Cardiac septum (tissue), 1 donor: ENCODE measurements at regions not wholly inside any gene's neighbourhood (a gene's known extent, or its start where the extent isn't known, plus 50 kb on each side); places are given as distances from the start of the nearest gene placed in this dataset.
"Not testable (repeated sequence)": the region's sequence is repeated elsewhere in the genome, so short reads cannot be mapped to it uniquely, and the experiment has no call there.

ENCODE experiments used
- DNase-seq: peaks from one replicate; pipeline ENCODE4 v3.0.0-alpha.2; 2020; ENCODE audit warnings: low spot score
- intact Hi-C: fragments of 100-400 bp; cut with DNase I; formaldehyde crosslinking; loops from one replicate; pipeline ENCODE4 v1.14.0; 2022
- donor health status: DM: no; HTN: no; CAD: no.

GRCh38 chr21:31545036-31545435, 114.5 kb upstream of the SOD1 start:
- intact Hi-C loops = no loop called here
- DNase-seq = peak; percentile 3

- DNase-seq = no peak
- intact Hi-C loops = no loop called here
These were observed 116.3 kb upstream of the SOD1 start for GRCh38 chr21:31543191-31543590.

- peak; percentile 12 for DNase-seq
- intact Hi-C loops = no loop called here
These were observed 120.7 kb upstream of the SOD1 start for GRCh38 chr21:31538816-31539215.

- intact Hi-C loops = no loop called here
- DNase-seq = no peak
These were observed 121.5 kb upstream of the SOD1 start for GRCh38 chr21:31537872-31538576.

GRCh38 chr21:31536138-31536537, 123.4 kb upstream of the SOD1 start:
- intact Hi-C loops = no loop called here
- no peak for DNase-seq

- intact Hi-C loops = no loop called here
- no peak for DNase-seq
These were observed 127.5 kb upstream of the SOD1 start for GRCh38 chr21:31531967-31532366.

- no peak for DNase-seq
- intact Hi-C loops = no loop called here
These were observed 128.4 kb upstream of the SOD1 start for GRCh38 chr21:31530897-31531705.

GRCh38 chr21:31530364-31530763, 129.1 kb upstream of the SOD1 start:
- DNase-seq = no peak
- intact Hi-C loops = no loop called here

GRCh38 chr21:31529406-31529805, 130.1 kb upstream of the SOD1 start:
- intact Hi-C loops = no loop called here
- DNase-seq = no peak

GRCh38 chr21:31526040-31526439, 133.5 kb upstream of the SOD1 start:
- DNase-seq = no peak
- intact Hi-C loops = no loop called here

GRCh38 chr21:31524140-31524539, 135.4 kb upstream of the SOD1 start:
- DNase-seq = no peak
- intact Hi-C loops = no loop called here

- no peak for DNase-seq
- intact Hi-C loops = no loop called here
These were observed 138.0 kb upstream of the SOD1 start for GRCh38 chr21:31521515-31521914.

GRCh38 chr21:31520561-31521098, 138.9 kb upstream of the SOD1 start:
- intact Hi-C loops = no loop called here
- DNase-seq = no peak

- DNase-seq = no peak
- intact Hi-C loops = no loop called here
These were observed 140.9 kb upstream of the SOD1 start for GRCh38 chr21:31518580-31518979.

GRCh38 chr21:31517664-31518414, 141.7 kb upstream of the SOD1 start:
- intact Hi-C loops = no loop called here
- DNase-seq = no peak

GRCh38 chr21:31515253-31515652, 144.2 kb upstream of the SOD1 start:
- intact Hi-C loops = no loop called here
- DNase-seq = no peak

- intact Hi-C loops = no loop called here
These were observed 144.9 kb upstream of the SOD1 start for GRCh38 chr21:31514598-31514997.

GRCh38 chr21:31513541-31513940, 146.0 kb upstream of the SOD1 start:
- DNase-seq, intact Hi-C loops: not testable (repeated sequence)

More at GRCh38 chr21:31514598-31514997, 144.9 kb upstream of the SOD1 start:
- no peak for DNase-seq

GRCh38 chr21:31511999-31512398, 147.5 kb upstream of the SOD1 start:
- intact Hi-C loops, DNase-seq: not testable (repeated sequence)

- no peak for DNase-seq
- intact Hi-C loops = no loop called here
These were observed 148.2 kb upstream of the SOD1 start for GRCh38 chr21:31511258-31511657.
